H1 (cell line): ENCODE measurements at regions not wholly inside any gene's neighbourhood (a gene's known extent, or its start where the extent isn't known, plus 50 kb on each side); places are given as distances from the start of the nearest gene placed in this dataset.

Experiments
- CTCF ChIA-PET: fragments of 300-600 bp; sonication (Branson Sonifier 250); formaldehyde crosslinking; loops from one replicate; lab custom pipeline; 2021; ENCODE audit not compliant: partially characterized antibody; lab: Charles Lee
- POLR2A ChIA-PET: fragments of 300-600 bp; sonication (Branson Sonifier 250); formaldehyde crosslinking; loops from one replicate; lab custom pipeline; 2021; ENCODE audit warnings: inconsistent platforms; ENCODE audit not compliant: partially characterized antibody; lab: Charles Lee
- DNase-seq, 2 experiments: peaks; one replicate each; pipeline versions ENCODE4 v3.0.0 to v3.0.0-alpha.2; 2010 to 2022; ENCODE audit warnings: low spot score in 2 of 2, low read depth in 1 of 2, mixed read lengths in 1 of 2
- FAIRE-seq: peaks from 2 replicates; lab custom pipeline; 2011; peaks lifted over from hg19 to GRCh38; lab: Jason Lieb, UNC
- H2AFZ ChIP-seq: 2 replicates; pipeline ENCODE4 v1.8.1; 2012; ENCODE audit warnings: low read length, inconsistent platforms
- H2AK5ac ChIP-seq: 2 replicates; pipeline ENCODE4 v1.6.1; 2013; ENCODE audit warnings: low read depth, low read length
- H2BK120ac ChIP-seq: replicated peaks from 2 replicates; pipeline ENCODE3; 2013; ENCODE audit warnings: low read depth, low read length, inconsistent platforms
- H2BK12ac ChIP-seq: 2 replicates; pipeline ENCODE4 v1.6.1; 2013; ENCODE audit warnings: low read depth, low read length
- H2BK15ac ChIP-seq: 2 replicates; pipeline ENCODE4 v1.6.1; 2013; ENCODE audit warnings: low read length
- H2BK20ac ChIP-seq: 2 replicates; pipeline ENCODE4 v1.6.1; 2013; ENCODE audit warnings: low read length
- H2BK5ac ChIP-seq: 2 replicates; pipeline ENCODE4 v1.6.1; 2013; ENCODE audit warnings: low read depth, low read length
- H3K14ac ChIP-seq: 2 replicates; pipeline ENCODE4 v1.6.1; 2013; ENCODE audit warnings: inconsistent platforms; ENCODE audit not compliant: insufficient read length
- H3K18ac ChIP-seq: 2 replicates; pipeline ENCODE4 v1.6.1; 2013; ENCODE audit warnings: low read length; ENCODE audit errors: extremely low read depth
- H3K23ac ChIP-seq: 2 replicates; pipeline ENCODE4 v1.6.1; 2013; ENCODE audit warnings: inconsistent platforms; ENCODE audit not compliant: insufficient read length
- H3K23me2 ChIP-seq: 2 replicates; pipeline ENCODE4 v1.6.1; 2013; ENCODE audit warnings: low read depth, low read length
- H3K27ac ChIP-seq: 2 replicates; pipeline ENCODE4 v1.6.1; 2011; ENCODE audit warnings: low read depth, low read length, inconsistent platforms
- H3K27me3 ChIP-seq, 4 experiments: replicated peaks in 1 of 4; 1 replicate in 1 of 4; 2 replicates in 3 of 4; pipeline versions ENCODE4 v1.6.1 to v1.8.1; 2011 to 2013; ENCODE audit warnings: low read length in 3 of 4, mild to moderate bottlenecking in 3 of 4, inconsistent platforms in 2 of 4, mixed read lengths in 2 of 4, moderate library complexity in 1 of 4; ENCODE audit not compliant: control insufficient read depth in 3 of 4, insufficient read depth in 3 of 4; ENCODE audit errors: extremely low read depth in 1 of 4
- H3K36me3 ChIP-seq, 4 experiments: 2 replicates each; pipeline versions ENCODE4 v1.6.1 to v1.8.1; 2011 to 2013; ENCODE audit warnings: mild to moderate bottlenecking in 4 of 4, low read length in 3 of 4, moderate library complexity in 2 of 4, control low read depth in 1 of 4, inconsistent platforms in 1 of 4; ENCODE audit not compliant: insufficient read depth in 4 of 4, control insufficient read depth in 2 of 4
- H3K4ac ChIP-seq: replicated peaks from 2 replicates; pipeline ENCODE3; 2013; ENCODE audit warnings: low read length, low read depth, mixed read lengths, inconsistent platforms; ENCODE audit not compliant: insufficient read length
- H3K4me1 ChIP-seq, 4 experiments: replicated peaks in 1 of 4; 1 replicate in 1 of 4; 2 replicates in 3 of 4; pipeline versions ENCODE4 v1.6.1 to v1.8.1; 2011 to 2013; ENCODE audit warnings: low read length in 3 of 4, inconsistent platforms in 2 of 4, mixed read lengths in 1 of 4; ENCODE audit not compliant: insufficient read depth in 4 of 4, control insufficient read depth in 3 of 4
- H3K4me2 ChIP-seq, 2 experiments: 2 replicates each; pipeline versions ENCODE4 v1.6.1 to v1.8.1; 2011 to 2013; ENCODE audit warnings: low read depth in 2 of 2, low read length in 2 of 2, control low read depth in 1 of 2, inconsistent platforms in 1 of 2, mild to moderate bottlenecking in 1 of 2; ENCODE audit not compliant: insufficient read depth in 1 of 2
- H3K4me3 ChIP-seq, 4 experiments: fragments of 200-600, 300-600 bp in 1 of 4; sonication (generic), shearing (Covaris generic), sonication (Bioruptor Twin) in 1 of 4; 2 replicates each; pipeline versions ENCODE4 v1.5.1 to v1.8.1; 2011 to 2016; ENCODE audit warnings: low read length in 4 of 4, low read depth in 3 of 4, control low read depth in 2 of 4, inconsistent platforms in 2 of 4, mild to moderate bottlenecking in 2 of 4, mixed read lengths in 1 of 4, moderate library complexity in 1 of 4; ENCODE audit not compliant: insufficient read depth in 2 of 4; ENCODE audit errors: extremely low read depth in 1 of 4
- H3K56ac ChIP-seq: replicated peaks from 2 replicates; pipeline ENCODE3; 2013; ENCODE audit warnings: low read depth, mild to moderate bottlenecking, mixed read lengths, low read length, inconsistent platforms; ENCODE audit not compliant: insufficient read length
- H3K79me1 ChIP-seq: 2 replicates; pipeline ENCODE4 v1.6.1; 2013; ENCODE audit warnings: low read depth, low read length, control low read depth
- H3K79me2 ChIP-seq, 2 experiments: 2 replicates each; pipeline versions ENCODE4 v1.6.1 to v1.8.1; 2012 to 2013; ENCODE audit warnings: low read length in 2 of 2, mild to moderate bottlenecking in 2 of 2, inconsistent platforms in 1 of 2; ENCODE audit not compliant: insufficient read depth in 2 of 2, control insufficient read depth in 1 of 2
- H3K9ac ChIP-seq, 4 experiments: replicated peaks in 1 of 4; 1 replicate in 1 of 4; 2 replicates in 3 of 4; pipeline versions ENCODE4 v1.6.1 to v1.8.1; 2011 to 2013; ENCODE audit warnings: low read depth in 3 of 4, low read length in 3 of 4, control low read depth in 2 of 4, mild to moderate bottlenecking in 2 of 4, moderate library complexity in 2 of 4, inconsistent platforms in 1 of 4; ENCODE audit errors: extremely low read depth in 1 of 4
- H3K9me3 ChIP-seq, 2 experiments: 2 replicates each; pipeline versions ENCODE4 v1.6.1 to v1.8.1; 2012 to 2013; ENCODE audit warnings: mild to moderate bottlenecking in 2 of 2, moderate library complexity in 2 of 2, control low read depth in 1 of 2, inconsistent platforms in 1 of 2, low read depth in 1 of 2, low read length in 1 of 2, mixed read lengths in 1 of 2; ENCODE audit not compliant: insufficient read depth in 2 of 2
- H4K20me1 ChIP-seq, 2 experiments: replicated peaks in 1 of 2; 2 replicates each; pipeline versions ENCODE3 to v1.8.1; 2011 to 2013; ENCODE audit warnings: inconsistent platforms in 2 of 2, low read length in 2 of 2, mild to moderate bottlenecking in 1 of 2; ENCODE audit not compliant: insufficient read depth in 2 of 2, control insufficient read depth in 1 of 2
- H4K5ac ChIP-seq: 2 replicates; pipeline ENCODE4 v1.6.1; 2013; ENCODE audit warnings: low read length, low read depth, mixed read lengths, inconsistent platforms; ENCODE audit not compliant: insufficient read length
- H4K8ac ChIP-seq: 2 replicates; pipeline ENCODE4 v1.8.0; 2013; ENCODE audit warnings: mild to moderate bottlenecking, moderate library complexity, low read length, inconsistent platforms; ENCODE audit not compliant: insufficient read depth; ENCODE audit errors: extremely low read depth
- H4K91ac ChIP-seq: replicated peaks from 2 replicates; pipeline ENCODE3; 2013; ENCODE audit warnings: low read length, mixed read lengths, inconsistent platforms; ENCODE audit not compliant: insufficient read length
- CHD2 ChIP-seq: IDR thresholded peaks from 2 replicates; pipeline ENCODE4 v1.6.1; 2012; ENCODE audit warnings: low read length, improper control_type of control experiment
- SP4 ChIP-seq: IDR thresholded peaks from 2 replicates; pipeline ENCODE4 v1.6.1; 2012; ENCODE audit warnings: low read length, inconsistent platforms
- TAF7 ChIP-seq: optimal IDR thresholded peaks from 2 replicates; pipeline ENCODE3; 2011; ENCODE audit warnings: low read depth, mild to moderate bottlenecking, inconsistent platforms, low read length, moderate library complexity, borderline replicate concordance
- TCF12 ChIP-seq: IDR thresholded peaks from 2 replicates; pipeline ENCODE4 v1.6.1; 2011; ENCODE audit warnings: low read depth, mild to moderate bottlenecking, low read length
- WGBS, 2 experiments: shearing (Covaris generic) in 1 of 2; methylation state at CpG; one replicate each; pipeline versions ENCODE4 v1.1.6 to v1.1.7; 2013 to 2015; ENCODE audit warnings: low lambda C conversion rate in 2 of 2, mixed read lengths in 2 of 2, inconsistent platforms in 1 of 2, low coverage in 1 of 2, missing lambda C conversion rate in 1 of 2; ENCODE audit not compliant: insufficient replicate concordance in 2 of 2, insufficient coverage in 1 of 2, insufficient read length in 1 of 2; ENCODE audit errors: extremely low coverage in 1 of 2, missing lambda C conversion rate in 1 of 2; 5-methylcytosine and 5-hydroxymethylcytosine counted together

DNA sequence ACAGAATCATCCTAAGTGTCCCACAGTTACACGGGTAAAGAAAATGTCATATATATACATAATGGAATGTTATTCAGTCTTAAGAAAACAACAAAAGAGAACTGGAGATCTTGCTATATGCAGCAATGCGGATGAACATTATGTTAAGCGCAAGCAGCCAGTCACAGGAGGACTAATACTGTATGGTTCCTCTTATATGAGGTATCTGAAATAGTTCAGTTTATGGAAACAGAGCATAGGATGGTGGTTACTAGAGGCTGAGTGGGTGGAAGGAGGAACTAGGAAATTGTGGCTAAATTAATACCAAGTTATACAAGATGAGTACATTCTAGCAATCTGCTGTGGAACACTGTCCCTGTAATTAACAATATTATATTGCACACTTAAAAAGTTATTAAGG is 834.3 kb downstream of the KCNT2 start:
- Histone ChIP-seq H3K56ac (no peak overlapping the region), H4K20me1 (no peaks in the 10 kb centered on the region), H4K8ac (no peak overlapping the region), H3K4me3 (no peak overlapping the region), H2AFZ (no peak overlapping the region), H3K9ac (no peak overlapping the region), H4K91ac (no peak overlapping the region), H3K23me2 (no peaks in the 10 kb centered on the region), H2BK5ac (no peak overlapping the region), H3K79me2 (no peaks in the 10 kb centered on the region), H3K18ac (no peak overlapping the region), H3K27me3 (no peaks in the 10 kb centered on the region), H3K9me3 (no peaks in the 10 kb centered on the region), H3K79me1 (no peaks in the 10 kb centered on the region), H2AK5ac (no peak overlapping the region), H2BK15ac (no peak overlapping the region), H3K4me1 (no peaks in the 10 kb centered on the region), H2BK12ac (no peak overlapping the region), H3K4ac (no peak overlapping the region), H4K5ac (no peak overlapping the region), H3K23ac (no peak overlapping the region), H2BK120ac (no peak overlapping the region), H3K36me3 (no peaks in the 10 kb centered on the region), H3K14ac (no peak overlapping the region), H3K4me2 (no peak overlapping the region), H3K27ac (no peak overlapping the region), H2BK20ac (no peak overlapping the region)
- POLR2A ChIA-PET = no interaction called here
- 94% methylated on average over 3 of the region's 3 CpGs; no CpG with 5 or more reads in 1 of the 2 experiments for WGBS, 2 experiments
- FAIRE-seq (no peak), DNase-seq (no peak)
- CTCF ChIA-PET = no interaction called here
- TF ChIP-seq CHD2 (no peak), TAF7 (no peak), TCF12 (no peak), SP4 (no peak)
- TF ChIP-seq, all 59 proteins: peak for 0
